Fibroblast of lung (primary cell): ENCODE measurements at regions not wholly inside any gene's neighbourhood (a gene's known extent, or its start where the extent isn't known, plus 50 kb on each side); places are given as distances from the start of the nearest gene placed in this dataset.
A peak's percentile ranks its signal among the peaks of the same experiment; 100 is the strongest.

Source experiments
- DNase-seq, 2 donors: peaks; one replicate each; pipeline versions ENCODE4 v3.0.0 to v3.0.0-alpha.2; 2010; ENCODE audit warnings: low read depth in 2 of 2
- H2AFZ ChIP-seq: 2 replicates; pipeline ENCODE4 v1.5.1; 2012; ENCODE audit warnings: low read length, control low read depth, inconsistent platforms
- H3K27ac ChIP-seq: 2 replicates; pipeline ENCODE4 v1.5.1; 2011; ENCODE audit warnings: low read length, control low read depth; ENCODE audit not compliant: insufficient read depth
- H3K27me3 ChIP-seq: 2 replicates; pipeline ENCODE4 v1.5.1; 2011; ENCODE audit warnings: mild to moderate bottlenecking, low read length; ENCODE audit not compliant: control insufficient read depth, insufficient read depth
- H3K36me3 ChIP-seq: 2 replicates; pipeline ENCODE4 v1.5.1; 2011; ENCODE audit warnings: low read length; ENCODE audit not compliant: control insufficient read depth, insufficient read depth
- H3K4me1 ChIP-seq: 2 replicates; pipeline ENCODE4 v1.5.1; 2011; ENCODE audit warnings: low read length; ENCODE audit not compliant: control insufficient read depth, insufficient read depth; ENCODE audit errors: extremely low read depth
- H3K4me2 ChIP-seq: 2 replicates; pipeline ENCODE4 v1.5.1; 2011; ENCODE audit warnings: low read length, control low read depth; ENCODE audit not compliant: insufficient read depth; ENCODE audit errors: extremely low read depth
- H3K4me3 ChIP-seq, 4 experiments: fragments of 200-600 bp in 1 of 4; sonication (generic) in 1 of 4; replicated peaks in 1 of 4; 2 replicates each; pipeline ENCODE4 v1.5.1; 2011 to 2016; ENCODE audit warnings: low read length in 4 of 4, low read depth in 3 of 4, mild to moderate bottlenecking in 3 of 4, control low read depth in 2 of 4, inconsistent platforms in 1 of 4, mixed read lengths in 1 of 4; ENCODE audit not compliant: insufficient read depth in 1 of 4; ENCODE audit errors: control extremely low read depth in 1 of 4
- H3K79me2 ChIP-seq: 2 replicates; pipeline ENCODE4 v1.5.1; 2012; ENCODE audit warnings: mild to moderate bottlenecking, low read length, inconsistent platforms; ENCODE audit not compliant: control insufficient read depth, insufficient read depth
- H3K9ac ChIP-seq: 2 replicates; pipeline ENCODE4 v1.5.1; 2011; ENCODE audit warnings: mild to moderate bottlenecking, low read length, control low read depth; ENCODE audit not compliant: insufficient read depth
- H3K9me3 ChIP-seq: 2 replicates; pipeline ENCODE4 v1.5.1; 2012; ENCODE audit warnings: low read depth, low read length; ENCODE audit not compliant: control insufficient read depth, insufficient read depth
- H4K20me1 ChIP-seq: 2 replicates; pipeline ENCODE4 v1.5.1; 2011; ENCODE audit warnings: low read length; ENCODE audit not compliant: control insufficient read depth, insufficient read depth; ENCODE audit errors: extremely low read depth
- EZH2 ChIP-seq: IDR thresholded peaks from 2 replicates; pipeline ENCODE4 v1.5.1; 2012; ENCODE audit warnings: low read length, control low read depth, mild to moderate bottlenecking; ENCODE audit errors: missing control alignments
- TF ChIP-seq, protein P1 (sequence below), 2 donors: IDR thresholded peaks in 1 of 2; conservative IDR thresholded peaks in 1 of 2; 1 replicate in 1 of 2; 2 replicates in 1 of 2; pipeline ENCODE4 v1.5.1; 2011 to 2012; ENCODE audit warnings: low read length in 2 of 2, control low read depth in 1 of 2, inconsistent platforms in 1 of 2, low read depth in 1 of 2, mild to moderate bottlenecking in 1 of 2

DNA sequence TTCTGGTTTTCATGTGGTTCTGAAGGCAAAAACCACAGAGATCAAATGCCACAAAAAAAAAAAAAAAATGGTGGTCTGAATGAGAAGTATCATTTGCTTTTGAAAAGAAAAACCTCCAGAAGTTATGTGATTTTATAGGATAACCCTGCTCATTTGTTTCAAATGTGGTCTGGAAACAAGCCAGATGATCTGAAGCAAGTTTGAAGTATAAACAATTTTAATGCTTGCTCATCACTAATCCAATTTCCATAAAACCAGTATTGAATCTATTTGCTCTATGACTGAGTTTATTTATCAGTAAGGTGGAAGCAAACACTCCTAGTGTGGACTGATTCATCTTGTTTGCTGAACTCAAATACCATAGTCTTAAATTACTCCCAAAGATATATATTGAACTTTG is 407.3 kb upstream of the FLRT2 start:
- Histone ChIP-seq H3K4me2 (no peak overlapping the region), H3K36me3 (no peaks in the 10 kb centered on the region), H3K9me3 (no peaks in the 10 kb centered on the region), H3K4me1 (no peaks in the 10 kb centered on the region), H3K4me3 (no peak overlapping the region), H3K9ac (no peak overlapping the region), H2AFZ (no peak overlapping the region), H3K79me2 (no peaks in the 10 kb centered on the region), H3K27ac (no peak overlapping the region), H3K27me3 (no peaks in the 10 kb centered on the region), H4K20me1 (no peaks in the 10 kb centered on the region)
- no peak for TF ChIP-seq EZH2
- TF ChIP-seq, protein P1, sequence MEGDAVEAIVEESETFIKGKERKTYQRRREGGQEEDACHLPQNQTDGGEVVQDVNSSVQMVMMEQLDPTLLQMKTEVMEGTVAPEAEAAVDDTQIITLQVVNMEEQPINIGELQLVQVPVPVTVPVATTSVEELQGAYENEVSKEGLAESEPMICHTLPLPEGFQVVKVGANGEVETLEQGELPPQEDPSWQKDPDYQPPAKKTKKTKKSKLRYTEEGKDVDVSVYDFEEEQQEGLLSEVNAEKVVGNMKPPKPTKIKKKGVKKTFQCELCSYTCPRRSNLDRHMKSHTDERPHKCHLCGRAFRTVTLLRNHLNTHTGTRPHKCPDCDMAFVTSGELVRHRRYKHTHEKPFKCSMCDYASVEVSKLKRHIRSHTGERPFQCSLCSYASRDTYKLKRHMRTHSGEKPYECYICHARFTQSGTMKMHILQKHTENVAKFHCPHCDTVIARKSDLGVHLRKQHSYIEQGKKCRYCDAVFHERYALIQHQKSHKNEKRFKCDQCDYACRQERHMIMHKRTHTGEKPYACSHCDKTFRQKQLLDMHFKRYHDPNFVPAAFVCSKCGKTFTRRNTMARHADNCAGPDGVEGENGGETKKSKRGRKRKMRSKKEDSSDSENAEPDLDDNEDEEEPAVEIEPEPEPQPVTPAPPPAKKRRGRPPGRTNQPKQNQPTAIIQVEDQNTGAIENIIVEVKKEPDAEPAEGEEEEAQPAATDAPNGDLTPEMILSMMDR (conservative IDR thresholded peaks at IDR 0.05 in 1 of 2, IDR thresholded peaks at IDR 0.05 in 1 of 2; ENCODE audit: low read depth in 1 of 2, low read length in 2 of 2) = no peak
- peak; percentile 74 to 86 for DNase-seq

DNA sequence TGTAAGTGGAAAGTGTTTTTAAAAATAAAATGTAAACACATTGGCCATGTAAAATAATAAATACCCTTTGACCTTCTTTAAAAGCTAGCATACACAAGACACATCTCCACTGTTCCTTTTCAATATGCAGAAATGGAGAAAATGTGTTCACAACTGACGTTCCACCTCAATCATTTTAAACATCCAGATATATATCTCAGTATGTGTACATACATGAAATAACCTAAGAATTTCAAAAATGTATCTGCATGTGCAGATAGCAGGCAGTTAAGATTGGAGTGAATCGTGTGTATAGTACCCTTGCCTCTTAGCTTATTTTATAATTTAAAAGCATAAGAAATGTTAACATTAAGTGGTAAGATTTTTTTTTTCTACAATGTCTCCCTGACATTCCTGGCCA is 406.2 kb upstream of the FLRT2 start:
- Histone ChIP-seq H2AFZ (no peak overlapping the region), H3K36me3 (no peaks in the 10 kb centered on the region), H3K27ac (no peak overlapping the region), H3K4me2 (no peak overlapping the region), H4K20me1 (no peaks in the 10 kb centered on the region), H3K4me3 (no peak overlapping the region), H3K9me3 (no peaks in the 10 kb centered on the region), H3K9ac (no peak overlapping the region), H3K4me1 (no peaks in the 10 kb centered on the region), H3K27me3 (no peaks in the 10 kb centered on the region), H3K79me2 (no peaks in the 10 kb centered on the region)
- no peak for DNase-seq
- no peak for TF ChIP-seq EZH2
- TF ChIP-seq, protein P1 (conservative IDR thresholded peaks at IDR 0.05 in 1 of 2, IDR thresholded peaks at IDR 0.05 in 1 of 2; ENCODE audit: low read depth in 1 of 2, low read length in 2 of 2) = no peak

DNA sequence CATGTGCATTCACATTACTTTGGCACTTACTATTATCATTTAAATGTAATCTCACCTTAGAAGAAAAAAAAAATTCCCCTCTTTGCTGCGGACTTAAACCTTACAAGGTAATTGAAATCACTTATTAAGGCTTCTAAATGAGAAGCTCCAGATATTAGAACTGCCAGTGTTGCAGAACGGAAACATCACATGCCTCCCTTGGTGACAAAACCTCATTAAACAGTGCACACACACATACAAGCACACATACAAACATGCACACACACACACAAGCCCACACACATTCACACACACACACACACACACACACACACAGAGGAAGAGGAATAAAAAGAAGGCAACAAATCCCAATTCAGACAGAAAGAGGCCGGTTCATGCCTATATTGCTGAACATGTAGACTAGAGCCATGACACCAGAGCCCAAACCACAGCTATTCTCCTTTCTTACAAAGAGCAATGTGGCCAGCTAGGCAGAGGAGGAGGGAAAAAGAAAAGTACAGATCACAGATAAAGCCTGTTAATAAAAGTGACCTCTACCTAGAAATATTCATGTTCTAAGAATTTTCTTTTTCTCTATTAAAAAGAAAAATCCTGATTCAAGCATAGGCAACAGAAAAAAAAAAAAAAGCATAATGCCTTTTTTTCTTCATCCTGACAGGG is 405.2 kb upstream of the FLRT2 start:
- Histone ChIP-seq H3K27me3 (no peaks in the 10 kb centered on the region), H2AFZ (no peak overlapping the region), H3K27ac (no peak overlapping the region), H3K4me3 (no peak overlapping the region), H3K79me2 (no peaks in the 10 kb centered on the region), H3K4me2 (no peak overlapping the region), H3K36me3 (no peaks in the 10 kb centered on the region), H4K20me1 (no peaks in the 10 kb centered on the region), H3K9ac (no peak overlapping the region), H3K9me3 (no peaks in the 10 kb centered on the region), H3K4me1 (no peaks in the 10 kb centered on the region)
- TF ChIP-seq, protein P1 (conservative IDR thresholded peaks at IDR 0.05 in 1 of 2, IDR thresholded peaks at IDR 0.05 in 1 of 2; ENCODE audit: low read depth in 1 of 2, low read length in 2 of 2) = no peak
- TF ChIP-seq EZH2 = no peak
- peak in 1 of 2 donors; percentile 30 for DNase-seq
